A673 (cell line): ENCODE measurements at regions not wholly inside any gene's neighbourhood (a gene's known extent, or its start where the extent isn't known, plus 50 kb on each side); places are given as distances from the start of the nearest gene placed in this dataset.

ENCODE experiments used
- EZH2 ChIP-seq: fragments of 200-600 bp; sonication (generic); IDR thresholded peaks from 2 replicates; pipeline ENCODE4 v1.6.1; 2017; ENCODE audit warnings: borderline replicate concordance, low read depth, mild to moderate bottlenecking, mixed read lengths, antibody characterized with exemption, low read length; ENCODE audit not compliant: poor library complexity, severe bottlenecking
- TF ChIP-seq, protein P1 (sequence below): fragments of 300-800, 200-600 bp; sonication (generic); conservative IDR thresholded peaks from 2 replicates; pipeline ENCODE4 v1.5.1; 2017; ENCODE audit warnings: low read depth, mild to moderate bottlenecking, antibody characterized with exemption, low read length, moderate library complexity, mixed read lengths

DNA sequence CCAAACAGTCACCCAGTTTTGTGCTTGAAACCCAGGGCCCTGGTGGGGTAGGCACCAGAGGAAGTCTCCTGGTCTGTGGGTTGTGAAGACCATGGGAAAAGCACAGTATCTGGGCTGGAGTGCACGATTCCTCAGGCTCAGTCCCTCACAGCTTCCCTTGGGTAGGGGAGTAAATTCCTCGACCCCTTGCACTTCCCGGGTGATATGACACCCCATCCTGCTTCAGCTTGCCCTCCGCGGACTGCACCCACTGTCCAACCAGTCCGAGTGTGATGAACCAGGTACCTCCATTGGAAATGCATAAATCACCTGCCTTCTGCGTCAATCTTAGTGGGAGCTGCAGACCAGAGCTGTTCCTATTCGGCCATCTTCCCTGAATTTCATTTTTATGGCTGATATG, 133.9 kb upstream of the KCTD3 start:
- no peak for TF ChIP-seq EZH2
- TF ChIP-seq, protein P1, sequence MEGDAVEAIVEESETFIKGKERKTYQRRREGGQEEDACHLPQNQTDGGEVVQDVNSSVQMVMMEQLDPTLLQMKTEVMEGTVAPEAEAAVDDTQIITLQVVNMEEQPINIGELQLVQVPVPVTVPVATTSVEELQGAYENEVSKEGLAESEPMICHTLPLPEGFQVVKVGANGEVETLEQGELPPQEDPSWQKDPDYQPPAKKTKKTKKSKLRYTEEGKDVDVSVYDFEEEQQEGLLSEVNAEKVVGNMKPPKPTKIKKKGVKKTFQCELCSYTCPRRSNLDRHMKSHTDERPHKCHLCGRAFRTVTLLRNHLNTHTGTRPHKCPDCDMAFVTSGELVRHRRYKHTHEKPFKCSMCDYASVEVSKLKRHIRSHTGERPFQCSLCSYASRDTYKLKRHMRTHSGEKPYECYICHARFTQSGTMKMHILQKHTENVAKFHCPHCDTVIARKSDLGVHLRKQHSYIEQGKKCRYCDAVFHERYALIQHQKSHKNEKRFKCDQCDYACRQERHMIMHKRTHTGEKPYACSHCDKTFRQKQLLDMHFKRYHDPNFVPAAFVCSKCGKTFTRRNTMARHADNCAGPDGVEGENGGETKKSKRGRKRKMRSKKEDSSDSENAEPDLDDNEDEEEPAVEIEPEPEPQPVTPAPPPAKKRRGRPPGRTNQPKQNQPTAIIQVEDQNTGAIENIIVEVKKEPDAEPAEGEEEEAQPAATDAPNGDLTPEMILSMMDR = no peak
